ENCODE measurements at regions not wholly inside any gene's neighbourhood (a gene's known extent, or its start where the extent isn't known, plus 50 kb on each side); places are given as distances from the start of the nearest gene placed in this dataset.

DNA sequence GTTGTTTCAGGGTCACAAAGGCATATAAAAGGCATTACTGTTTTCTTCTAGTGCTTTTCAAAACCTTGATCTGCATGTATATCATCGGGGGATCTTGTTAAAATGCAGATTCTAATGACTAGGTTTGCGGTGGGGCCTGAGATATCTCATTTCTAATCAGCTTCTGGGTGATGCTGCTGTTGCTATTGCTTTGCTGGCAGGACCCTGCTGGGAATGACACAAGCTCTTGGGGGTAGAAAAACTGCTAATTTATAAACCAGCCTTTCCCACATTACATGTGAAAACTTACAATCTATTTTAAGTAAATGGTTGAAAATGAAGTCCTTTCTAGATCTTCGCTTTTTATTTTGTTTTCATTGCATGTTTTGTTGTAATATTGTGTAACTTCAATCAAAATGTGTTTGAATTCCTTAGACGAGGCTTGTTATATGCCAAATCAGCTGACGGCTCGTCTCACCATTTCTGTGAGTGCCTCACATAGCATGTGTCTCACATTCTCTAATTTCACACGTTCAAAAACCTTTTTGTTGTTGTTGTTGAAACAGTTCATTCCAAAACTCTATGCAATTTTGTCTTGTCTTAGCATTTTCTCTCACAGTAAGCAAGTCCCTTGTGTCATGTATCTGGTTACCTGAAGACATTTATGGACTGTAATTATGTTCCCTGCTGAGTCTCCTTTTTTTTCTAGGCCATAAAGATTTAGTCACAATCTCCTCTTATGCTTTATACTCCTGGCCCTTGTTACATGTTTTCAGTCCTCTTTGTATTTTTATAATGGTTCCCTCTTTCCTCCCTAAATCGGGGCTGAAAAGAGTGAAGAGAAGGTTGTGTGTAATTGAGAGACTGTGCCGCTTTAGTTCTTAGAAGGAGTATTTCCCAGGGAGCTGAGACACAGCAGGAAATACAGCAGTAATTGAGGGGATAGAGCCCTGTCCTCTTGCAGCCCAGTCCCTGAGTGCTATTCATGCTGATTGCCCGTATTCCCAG, 521.0 kb upstream of the SEMA6A start:
- no peak for DNase-seq

DNA sequence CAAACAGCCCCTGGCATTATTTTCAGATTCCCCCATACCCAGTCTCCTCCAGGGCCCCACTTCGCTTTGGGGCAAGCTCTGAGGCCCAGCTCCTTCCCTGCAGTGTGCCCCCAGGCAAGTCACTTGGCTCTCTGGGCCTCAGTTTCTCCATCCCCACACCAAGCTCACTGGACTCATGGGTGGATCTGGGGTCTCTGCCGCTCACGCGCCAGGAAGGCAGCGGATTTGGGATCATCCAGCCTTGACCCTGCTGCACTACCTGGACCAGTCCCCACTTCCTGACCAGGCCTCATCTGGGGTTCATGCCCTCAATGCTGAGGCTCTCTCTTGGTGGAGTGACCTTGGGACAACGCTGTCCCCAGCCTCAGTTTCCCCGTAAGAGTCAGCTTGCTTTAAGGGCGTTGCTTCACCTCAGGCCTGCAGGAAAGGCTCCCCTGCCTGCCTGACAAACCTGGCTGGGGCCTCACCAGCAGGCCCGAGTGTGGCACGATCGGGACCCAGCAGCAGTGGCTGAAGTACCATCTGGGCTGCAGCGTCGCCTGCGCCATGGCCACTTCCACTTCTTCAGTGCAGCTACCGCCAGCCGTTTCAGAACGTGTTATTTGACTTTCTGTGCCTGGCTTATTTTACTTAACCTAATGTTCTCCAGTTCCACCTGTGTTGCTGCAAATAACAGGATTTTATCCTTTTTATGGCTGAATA, 519.6 kb upstream of the SEMA6A start:
- no peak for DNase-seq

DNA sequence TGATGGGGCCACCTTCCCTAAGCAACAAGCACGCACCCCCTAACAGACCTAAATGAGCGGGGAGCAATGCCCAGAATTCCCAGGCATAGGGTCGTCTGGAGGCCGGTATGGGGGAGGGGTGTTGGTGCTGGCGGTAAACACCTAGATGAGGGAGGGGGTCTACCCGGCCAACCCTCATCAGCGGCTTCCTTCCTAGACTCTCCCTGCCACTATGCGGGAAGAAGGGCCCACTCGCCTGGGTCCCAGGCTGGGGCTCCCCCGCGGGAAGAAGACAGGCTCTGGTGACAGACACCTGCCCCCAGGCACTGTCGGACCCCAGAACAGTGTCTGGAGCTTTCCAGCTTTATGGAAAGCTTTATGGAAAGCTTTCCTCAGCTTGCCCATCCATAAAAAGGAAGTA, 519.0 kb upstream of the SEMA6A start:
- DNase-seq: no peak

DNA sequence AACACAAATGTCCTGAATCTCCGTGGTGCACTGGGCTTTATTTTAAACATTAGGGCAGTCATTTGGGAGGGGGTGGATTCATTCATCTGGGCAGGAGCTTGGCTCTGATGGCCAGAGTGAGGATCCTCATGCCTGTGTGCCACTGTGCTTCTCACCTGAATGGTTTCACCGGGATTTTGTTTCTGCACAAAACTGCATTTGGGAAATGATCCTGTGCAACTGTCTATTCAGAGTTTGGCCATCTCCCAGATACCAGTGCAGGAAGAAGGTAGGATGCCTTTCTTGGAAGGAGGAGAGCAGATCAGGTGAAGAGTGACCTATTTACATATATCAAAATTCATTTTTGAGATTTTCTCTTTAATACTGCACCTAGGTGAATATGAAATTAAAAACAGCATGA, 514.4 kb upstream of the SEMA6A start:
- DNase-seq: no peak

DNA sequence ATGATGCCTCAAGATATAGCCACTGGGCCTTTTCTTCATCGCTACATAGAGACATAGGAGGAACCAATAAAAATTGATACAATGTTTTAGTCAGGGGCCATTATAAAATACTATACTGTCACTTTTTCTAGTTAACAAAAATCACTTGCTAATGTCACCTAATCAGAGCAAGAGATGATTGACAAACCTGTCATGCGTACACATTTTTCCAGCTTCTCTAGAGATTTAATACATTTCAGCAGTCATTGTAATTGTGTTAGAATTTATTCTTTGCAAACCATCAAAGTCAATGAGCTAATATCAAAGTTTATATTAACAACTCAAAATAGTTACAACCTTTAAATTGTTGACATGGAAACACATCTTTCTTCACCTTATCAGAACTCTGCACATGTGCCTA, 513.6 kb upstream of the SEMA6A start:
- DNase-seq: no peak

DNA sequence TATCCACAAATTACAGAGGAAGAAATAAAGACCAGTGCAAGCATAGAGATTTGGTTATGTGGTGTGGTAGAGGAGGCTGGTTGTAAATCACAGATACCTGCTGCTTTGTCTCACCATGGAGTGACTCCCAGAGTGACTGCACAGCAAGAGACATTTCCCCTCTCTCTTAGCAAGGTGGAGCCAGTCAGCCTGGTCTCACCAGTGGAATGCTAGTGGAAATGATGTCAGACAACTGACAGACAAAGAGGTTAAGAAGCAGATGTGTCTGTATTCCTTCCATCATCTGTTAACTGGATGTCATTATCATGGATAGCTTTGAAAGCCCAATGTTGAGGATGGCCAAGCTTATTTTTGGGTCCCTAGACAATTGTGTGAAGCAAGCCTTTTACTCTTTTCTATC, 509.4 kb upstream of the SEMA6A start:
- no peak for DNase-seq

DNA sequence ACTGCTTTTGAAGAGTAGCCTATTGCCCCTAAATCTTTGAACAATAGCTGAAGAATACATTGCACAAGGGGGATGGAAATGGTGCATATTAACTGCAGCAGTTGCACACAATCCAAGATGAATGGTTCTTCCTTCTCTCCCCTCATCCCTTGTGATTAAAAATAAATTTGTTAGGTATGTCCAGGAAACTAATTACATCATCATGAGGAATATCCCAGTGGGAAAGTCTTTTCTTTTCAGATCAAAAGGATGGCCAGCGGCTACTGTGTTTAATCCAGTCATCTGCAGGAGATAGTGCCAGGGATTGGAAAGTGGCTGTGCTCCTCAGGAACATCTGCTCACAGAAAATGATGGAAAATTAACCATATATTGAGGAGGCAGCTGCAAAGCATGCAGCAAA, 508.4 kb upstream of the SEMA6A start:
- DNase-seq: no peak

DNA sequence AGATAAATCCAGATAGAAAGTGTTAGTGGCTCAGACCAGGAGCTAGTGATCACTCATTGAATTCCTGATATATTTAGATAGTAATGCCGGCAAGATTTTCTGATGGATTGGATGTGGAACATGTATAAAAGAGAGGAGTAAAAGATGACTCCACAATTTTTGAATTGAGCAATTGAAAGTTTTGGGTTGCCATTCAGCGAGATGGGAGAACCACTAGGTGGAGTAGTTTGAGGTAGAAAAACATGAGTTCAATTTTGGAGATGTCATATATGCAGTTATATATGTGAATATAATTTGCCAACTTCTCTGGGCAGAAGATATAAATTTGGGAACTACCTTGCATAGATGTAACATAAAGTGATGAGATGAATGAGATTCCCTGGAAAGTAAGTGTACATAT, 502.5 kb upstream of the SEMA6A start:
- DNase-seq: peak; percentile 1

DNA sequence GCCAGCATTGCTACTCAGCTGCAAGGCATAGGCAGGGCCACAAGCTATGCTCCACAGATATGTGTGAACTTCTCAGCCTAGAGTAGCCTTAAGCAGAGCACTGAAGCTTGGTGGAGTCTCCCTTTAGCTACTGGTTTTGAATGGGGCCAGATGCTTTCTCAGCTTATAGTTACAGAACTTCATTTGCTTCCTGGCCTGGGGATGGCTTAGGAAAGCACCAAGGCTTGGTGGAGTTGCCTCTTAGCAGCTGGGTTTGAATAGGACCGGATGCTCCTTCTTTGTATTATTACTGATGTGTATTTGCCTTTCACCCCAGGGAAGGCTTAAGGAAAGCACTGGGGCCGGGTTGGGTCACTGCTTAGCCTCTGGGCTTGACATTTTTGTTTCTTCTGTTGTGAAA, 497.8 kb upstream of the SEMA6A start:
- DNase-seq: no peak

DNA sequence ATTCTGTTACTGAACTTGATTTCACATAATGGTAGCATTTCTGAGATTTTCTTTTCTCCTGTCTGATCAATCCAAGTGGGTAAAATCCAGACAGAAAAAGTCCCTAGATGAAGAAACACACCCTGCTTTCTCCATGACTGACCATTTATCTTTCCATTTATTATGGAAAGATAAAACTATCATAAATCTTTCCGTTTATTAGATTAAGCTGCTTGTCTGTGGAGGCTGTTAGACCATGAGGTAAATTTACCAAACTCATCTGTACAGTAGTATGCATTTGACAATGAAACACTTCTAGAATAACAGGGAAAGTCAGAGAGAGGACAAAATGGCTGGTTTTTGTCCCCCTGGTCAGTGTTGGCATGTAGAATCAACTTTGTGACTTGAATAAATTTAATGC, 491.2 kb upstream of the SEMA6A start:
- no peak for DNase-seq

DNA sequence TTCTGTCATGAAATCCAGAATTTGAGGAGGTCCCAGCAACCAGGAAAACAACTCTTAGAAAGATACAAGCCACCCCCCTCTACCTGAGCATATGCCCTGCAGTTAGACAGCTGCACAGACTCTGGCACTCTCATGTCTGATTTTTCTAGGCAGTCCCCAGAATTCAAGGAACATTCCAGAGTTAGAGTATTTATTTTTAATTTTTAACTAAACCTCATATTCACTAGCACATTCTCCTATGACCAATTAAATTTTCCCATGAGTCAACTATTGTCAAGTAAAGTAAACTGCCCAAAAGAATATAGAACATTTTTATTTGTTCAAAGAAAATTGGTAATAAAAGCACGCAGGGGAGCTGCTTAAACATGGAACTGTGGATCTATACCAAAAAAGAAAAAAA, 490.5 kb upstream of the SEMA6A start:
- no peak for DNase-seq

DNA sequence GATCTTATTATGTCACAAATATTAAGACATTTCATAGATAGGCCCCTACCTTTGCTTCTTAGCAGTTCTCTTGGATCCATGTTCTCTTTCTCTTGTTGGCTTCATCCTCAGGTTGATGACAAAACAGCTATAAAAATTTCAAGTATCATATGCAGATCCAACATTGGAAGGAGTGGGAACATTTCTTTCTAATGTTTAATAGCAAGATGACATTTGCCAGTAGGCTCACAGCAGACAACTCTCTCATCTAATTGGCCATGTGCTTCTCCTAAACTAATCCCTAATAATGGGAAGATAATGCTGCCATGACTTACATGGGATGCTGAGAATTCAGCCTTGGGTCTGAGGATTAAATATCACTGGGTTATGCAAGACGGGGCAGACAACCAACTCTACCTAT, 485.5 kb upstream of the SEMA6A start:
- DNase-seq: no peak

DNA sequence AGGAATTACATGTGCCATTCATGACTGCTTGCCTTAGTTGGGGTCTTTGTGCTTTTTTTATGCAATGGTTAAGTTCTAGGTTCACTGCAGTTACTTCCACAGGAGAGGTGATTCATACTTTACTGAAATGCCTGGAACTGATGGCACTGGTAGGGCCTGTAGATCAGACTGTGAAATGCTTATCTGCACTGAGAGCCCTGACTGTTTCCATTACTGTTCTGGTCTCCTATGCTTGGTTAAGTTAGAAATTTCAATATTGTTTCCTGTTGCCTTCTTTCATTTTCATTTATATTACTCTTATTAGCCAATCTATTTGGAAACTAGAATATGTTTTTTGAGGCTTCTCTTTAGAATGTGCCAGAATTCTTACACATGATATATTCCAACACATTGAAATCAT, 484.1 kb upstream of the SEMA6A start:
- no peak for DNase-seq

DNA sequence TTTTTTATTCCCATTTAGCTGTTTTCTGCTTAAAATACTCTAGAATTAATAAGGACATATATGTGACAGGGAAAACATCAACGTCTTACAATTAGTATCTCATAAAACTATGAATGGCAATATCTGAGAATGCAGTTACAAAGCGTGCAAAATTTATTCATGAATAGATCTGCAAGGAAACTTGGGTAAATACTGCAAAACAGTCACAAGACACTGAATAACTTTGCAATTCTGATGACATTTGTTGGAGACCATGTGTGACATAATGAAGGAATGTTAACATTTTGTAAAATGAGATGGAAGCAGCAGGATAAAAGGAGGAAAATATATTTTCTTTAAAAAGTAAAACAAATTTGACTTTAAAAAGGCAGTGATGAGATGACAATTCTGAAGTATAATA, 480.9 kb upstream of the SEMA6A start:
- DNase-seq: no peak

DNA sequence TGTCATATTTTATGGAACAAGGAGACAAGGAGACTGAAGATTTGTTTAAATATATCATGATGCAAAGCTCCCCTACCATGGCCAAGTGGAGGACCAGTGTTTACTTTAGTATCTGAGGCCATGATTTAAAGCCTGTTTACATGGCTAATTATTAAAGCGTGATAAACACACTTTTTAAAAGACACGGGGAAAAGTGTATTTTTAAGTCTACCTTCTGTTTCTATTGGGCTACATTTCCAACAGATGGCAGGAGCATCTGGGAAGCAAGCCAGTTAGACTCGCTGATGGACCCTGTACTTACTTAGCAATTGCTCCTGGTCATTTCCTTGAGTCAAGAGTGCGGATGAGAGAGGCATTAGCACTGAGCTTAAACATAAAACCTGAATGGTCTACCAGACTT, 480.3 kb upstream of the SEMA6A start:
- no peak for DNase-seq

DNA sequence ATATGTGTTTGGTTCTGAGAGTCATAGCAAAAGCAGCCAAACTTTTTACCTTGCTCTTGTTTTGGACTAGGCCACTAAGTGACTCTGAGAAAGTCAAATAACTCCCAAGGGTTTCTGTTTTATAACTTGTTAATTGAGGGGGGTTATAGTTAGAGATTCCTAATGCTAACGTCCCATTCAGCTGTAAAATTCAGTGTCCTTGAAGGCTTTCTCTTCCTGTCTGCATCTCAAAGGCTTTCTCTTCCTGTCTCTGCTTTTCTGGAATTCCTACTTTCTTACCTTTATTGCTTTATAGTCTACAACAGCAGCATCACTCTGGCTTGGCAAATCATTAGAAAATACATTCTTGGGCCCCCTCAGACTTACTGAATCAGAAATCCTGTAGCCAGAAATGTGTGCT, 479.5 kb upstream of the SEMA6A start:
- no peak for DNase-seq

DNA sequence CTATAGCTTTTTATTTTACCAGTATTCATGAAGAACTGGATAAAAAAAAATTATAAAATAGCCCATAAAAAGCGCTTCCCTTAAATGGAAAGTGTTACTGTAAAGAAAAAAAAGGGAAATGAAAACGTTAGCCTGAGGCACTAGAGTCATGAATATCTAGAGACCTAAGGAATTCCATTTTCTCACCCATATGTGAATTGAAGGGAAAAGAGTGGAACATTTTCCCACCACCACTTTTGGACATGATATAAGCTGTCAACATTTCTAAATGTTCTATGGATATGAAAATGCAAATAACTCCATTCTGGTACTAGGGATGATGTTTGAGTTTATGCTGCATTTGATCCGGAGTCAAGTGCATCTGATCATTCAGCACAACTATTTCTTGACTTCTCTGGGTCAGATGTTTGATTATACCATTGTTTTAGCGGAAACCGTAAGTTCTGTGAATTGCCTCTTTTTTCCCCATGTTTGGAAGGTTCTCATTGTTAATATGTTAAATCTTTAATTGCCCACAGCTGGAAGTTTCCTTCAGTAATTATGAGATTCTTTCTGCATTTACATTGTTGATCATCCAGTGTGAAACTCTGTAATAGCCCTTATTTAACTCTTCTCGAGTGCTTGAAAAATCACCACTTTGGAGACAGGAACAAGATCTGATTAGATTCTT, 467.4 kb upstream of the SEMA6A start:
- DNase-seq: no peak

DNA sequence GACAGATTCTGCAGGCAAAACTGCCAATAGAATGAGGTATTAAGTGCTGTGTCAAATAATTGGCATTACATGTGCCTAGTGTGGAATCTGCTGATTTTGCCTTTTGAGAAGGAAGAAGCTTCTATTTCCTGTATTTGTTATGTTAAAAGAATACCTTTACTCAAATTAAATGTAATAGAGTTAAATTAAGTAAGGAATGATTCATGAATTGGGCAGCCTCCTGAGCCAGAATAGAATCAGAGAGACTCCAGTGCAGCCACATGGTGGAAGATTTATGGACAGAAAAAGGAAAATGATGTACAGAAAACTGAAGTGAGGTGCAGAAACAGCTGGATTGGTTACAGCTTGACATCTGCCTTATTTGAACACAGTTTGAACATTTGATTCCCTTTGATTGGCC, 464.4 kb upstream of the SEMA6A start:
- no peak for DNase-seq

DNA sequence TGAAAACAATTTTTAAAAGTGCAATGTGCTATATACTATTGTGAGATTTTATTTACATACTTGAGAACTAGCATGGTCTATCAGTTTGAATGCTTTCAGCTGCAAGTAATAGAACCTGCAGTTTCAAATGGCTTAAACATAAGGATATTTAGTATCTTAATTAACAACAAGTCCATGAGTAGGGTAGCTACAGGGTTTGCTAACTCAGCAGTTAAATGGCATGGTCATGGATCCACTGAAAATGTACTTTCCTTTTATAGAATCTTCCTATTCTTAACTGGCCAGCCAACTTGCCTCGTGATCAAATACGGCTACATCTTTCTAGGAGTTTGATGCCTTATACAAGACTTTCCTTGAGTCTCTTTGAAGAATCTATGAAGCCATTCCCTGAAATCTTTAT, 452.8 kb upstream of the SEMA6A start:
- no peak for DNase-seq

DNA sequence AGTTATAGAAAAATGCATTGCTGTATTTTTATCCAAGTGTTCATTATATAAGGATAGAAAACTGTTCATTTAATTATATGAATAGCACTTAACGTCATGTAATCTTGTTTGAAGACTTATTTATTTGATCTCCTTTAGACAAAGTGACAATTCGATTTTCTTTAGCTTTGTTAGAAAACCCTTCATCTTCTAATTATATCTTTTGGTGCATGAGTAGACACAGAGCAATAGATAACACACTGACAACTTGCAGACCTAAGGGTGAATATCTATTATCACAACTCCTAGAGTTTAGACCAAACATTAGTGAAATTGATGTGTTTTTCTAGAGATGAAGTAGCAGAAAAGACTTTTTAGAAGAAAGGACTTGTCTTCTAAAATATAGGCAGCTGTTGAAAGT, 446.4 kb upstream of the SEMA6A start:
- DNase-seq: no peak

DNA sequence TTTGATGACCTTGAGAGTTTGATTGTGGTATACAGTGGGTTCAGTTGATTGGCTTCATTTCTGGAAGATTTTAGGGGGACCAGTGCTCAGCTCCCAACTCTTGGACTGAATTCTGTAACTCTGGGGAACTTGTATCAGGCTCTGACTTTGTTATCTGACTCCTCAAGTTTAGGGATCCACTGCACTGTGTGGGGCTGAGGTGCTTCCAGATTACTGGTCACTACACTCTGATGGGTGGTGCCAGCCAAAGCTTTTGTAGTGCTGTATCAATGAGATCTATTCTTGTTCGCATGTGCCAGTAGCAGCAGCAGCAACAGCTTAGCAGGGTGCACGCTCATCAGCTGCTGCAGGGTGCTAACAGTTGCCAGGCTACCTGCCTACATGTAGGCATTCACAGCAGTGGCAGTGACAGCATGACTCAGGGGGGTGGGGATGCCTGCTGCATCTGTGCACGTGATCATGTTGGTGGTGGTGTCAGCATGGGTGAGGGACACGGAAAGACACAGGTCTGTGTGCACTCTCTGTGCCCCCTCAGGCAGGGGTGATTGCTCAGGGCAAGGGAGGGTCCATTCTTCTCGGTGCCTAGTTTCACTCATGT, 438.8 kb upstream of the SEMA6A start:
- no peak for DNase-seq

DNA sequence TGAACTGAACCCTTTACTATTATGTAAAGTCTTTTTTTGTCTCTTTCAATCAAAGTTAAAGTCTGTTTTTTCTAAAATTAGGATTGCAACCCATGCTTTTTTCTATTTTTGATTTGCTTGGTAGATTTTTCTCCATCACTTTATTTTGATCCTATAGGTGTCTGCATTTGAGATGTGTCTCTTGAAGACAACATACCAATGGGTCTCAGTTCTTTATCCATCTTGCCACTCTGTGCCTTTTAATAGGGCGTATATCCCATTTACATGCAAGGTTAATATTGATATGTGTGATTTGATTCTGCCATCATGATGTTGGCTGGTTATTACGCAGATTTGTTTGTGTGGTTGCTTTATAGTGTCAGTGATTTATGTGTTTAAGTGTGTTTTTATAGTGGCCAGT, 436.0 kb upstream of the SEMA6A start:
- no peak for DNase-seq

DNA sequence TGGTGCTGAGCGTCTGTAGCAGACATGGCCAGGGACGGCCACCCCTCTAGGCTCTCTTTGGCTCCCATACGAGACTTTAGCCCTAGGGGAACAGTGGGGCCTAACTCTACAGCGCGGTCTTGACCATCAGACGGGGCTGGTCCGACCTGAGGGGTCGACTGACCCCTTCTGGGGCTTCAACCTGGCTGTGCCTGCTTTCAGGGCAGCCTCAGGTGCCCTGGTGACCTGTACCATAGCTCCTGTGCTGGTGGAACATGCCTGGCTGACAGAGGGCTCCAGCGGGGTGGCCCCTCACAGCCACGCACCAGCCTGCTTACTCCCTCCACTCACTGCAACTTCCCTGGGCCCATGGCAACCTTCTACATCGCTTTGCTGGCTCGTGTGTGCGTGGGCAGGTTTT, 423.4 kb upstream of the SEMA6A start:
- no peak for DNase-seq

DNA sequence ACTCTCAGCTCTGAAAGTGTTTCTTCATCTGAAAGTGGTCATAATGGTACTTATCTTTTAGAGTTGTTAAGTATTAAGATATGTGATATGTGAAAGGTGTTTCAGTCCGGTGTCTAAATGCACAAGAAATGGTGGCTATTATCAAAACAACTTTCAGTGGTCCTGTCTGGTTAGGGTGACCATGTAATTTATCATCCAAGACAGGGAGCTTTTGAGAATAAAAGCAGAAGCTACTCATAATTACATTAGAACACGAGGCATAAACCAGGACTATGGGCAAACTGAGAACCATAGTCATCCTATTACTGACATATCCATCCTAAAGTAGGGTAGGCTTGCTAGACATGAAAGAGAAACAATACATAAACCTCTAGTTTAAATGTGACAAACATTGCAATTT, 418.1 kb upstream of the SEMA6A start:
- no peak for DNase-seq
